ENCODE measurements at regions not wholly inside any gene's neighbourhood (a gene's known extent, or its start where the extent isn't known, plus 50 kb on each side); places are given as distances from the start of the nearest gene placed in this dataset.

GRCh38 chr1:166544561-166544960, 294.7 kb upstream of the POGK start:
- TF ChIP-seq EZH2 (IDR thresholded peaks at IDR 0.05; ENCODE audit: low read length) (no peak), CTCF (optimal IDR thresholded peaks at IDR 0.05 in 1 of 3, IDR thresholded peaks at IDR 0.05 in 1 of 3, conservative IDR thresholded peaks at IDR 0.05 in 1 of 3; ENCODE audit: extremely low read depth in 1 of 3, insufficient read depth in 2 of 3, low read length in 3 of 3) (no peak)
- no peak for FAIRE-seq
- Histone ChIP-seq H3K4me1 (ENCODE audit: control insufficient read depth, extremely low read depth, insufficient read depth, low read length) (no peaks in the 10 kb centered on the region), H3K27ac (ENCODE audit: control insufficient read depth, insufficient read depth, low read length) (no peak overlapping the region), H3K27me3 (ENCODE audit: control insufficient read depth, extremely low read depth, insufficient read depth, low read length) (no peaks in the 10 kb centered on the region), H3K9ac (ENCODE audit: control insufficient read depth, extremely low read depth, insufficient read depth, low read length) (no peak overlapping the region), H3K79me2 (ENCODE audit: control insufficient read depth, insufficient read depth, low read length) (no peaks in the 10 kb centered on the region), H3K36me3 (ENCODE audit: control insufficient read depth in 2 of 2, extremely low read depth in 1 of 2, insufficient read depth in 2 of 2, low read length in 2 of 2) (no peaks in the 10 kb centered on the region), H3K9me3 (ENCODE audit: control insufficient read depth, low read depth, low read length) (no peaks in the 10 kb centered on the region), H4K20me1 (ENCODE audit: control insufficient read depth, extremely low read depth, insufficient read depth, low read length) (no peaks in the 10 kb centered on the region), H2AFZ (ENCODE audit: control insufficient read depth, low read length) (no peak overlapping the region), H3K9me1 (ENCODE audit: control insufficient read depth, extremely low read depth, insufficient read depth, low read length) (no peaks in the 10 kb centered on the region), H3K4me3 (ENCODE audit: control insufficient read depth in 2 of 3, extremely low read depth in 1 of 3, insufficient read depth in 2 of 3, low read depth in 1 of 3, low read length in 3 of 3) (no peak overlapping the region), H3K4me2 (ENCODE audit: control insufficient read depth, extremely low read depth, insufficient read depth, low read depth, low read length) (no peak overlapping the region)
- DNase-seq (ENCODE audit: low read depth, low spot score) = no peak
- dilution Hi-C loops (cut with MboI; ENCODE audit: extremely low pct_ligation_motif_present, low sequenced_read_pairs) = no loop called here

DNA sequence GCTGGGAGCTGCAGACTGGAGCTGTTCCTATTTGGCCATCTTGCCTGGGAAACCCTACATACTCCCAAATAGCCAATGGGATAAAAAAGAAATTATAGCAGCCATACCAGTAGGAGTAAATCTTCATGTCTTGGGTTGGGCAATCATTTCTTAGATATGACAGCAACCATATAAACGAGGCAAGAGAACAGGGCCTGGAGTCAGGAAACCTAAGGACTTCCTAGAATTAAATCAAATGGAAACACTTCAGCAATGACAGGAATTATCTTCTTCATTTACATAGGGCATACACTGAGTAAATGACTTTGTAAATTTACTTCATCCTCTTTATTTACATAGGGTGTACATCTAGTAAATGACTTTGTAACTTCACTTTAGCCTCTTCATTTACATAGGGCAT, 286.6 kb upstream of the POGK start:
- Histone ChIP-seq H3K9me1 (ENCODE audit: control insufficient read depth, extremely low read depth, insufficient read depth, low read length) (no peaks in the 10 kb centered on the region), H3K9me3 (ENCODE audit: control insufficient read depth, low read depth, low read length) (no peaks in the 10 kb centered on the region), H3K79me2 (ENCODE audit: control insufficient read depth, insufficient read depth, low read length) (no peaks in the 10 kb centered on the region), H3K27me3 (ENCODE audit: control insufficient read depth, extremely low read depth, insufficient read depth, low read length) (no peaks in the 10 kb centered on the region), H3K4me3 (ENCODE audit: control insufficient read depth in 2 of 3, extremely low read depth in 1 of 3, insufficient read depth in 2 of 3, low read depth in 1 of 3, low read length in 3 of 3) (no peak overlapping the region), H3K36me3 (ENCODE audit: control insufficient read depth in 2 of 2, extremely low read depth in 1 of 2, insufficient read depth in 2 of 2, low read length in 2 of 2) (no peaks in the 10 kb centered on the region), H3K4me2 (ENCODE audit: control insufficient read depth, extremely low read depth, insufficient read depth, low read depth, low read length) (no peak overlapping the region), H4K20me1 (ENCODE audit: control insufficient read depth, extremely low read depth, insufficient read depth, low read length) (no peaks in the 10 kb centered on the region), H3K27ac (ENCODE audit: control insufficient read depth, insufficient read depth, low read length) (no peak overlapping the region), H3K9ac (ENCODE audit: control insufficient read depth, extremely low read depth, insufficient read depth, low read length) (no peak overlapping the region), H3K4me1 (ENCODE audit: control insufficient read depth, extremely low read depth, insufficient read depth, low read length) (no peaks in the 10 kb centered on the region), H2AFZ (ENCODE audit: control insufficient read depth, low read length) (no peak overlapping the region)
- TF ChIP-seq CTCF (optimal IDR thresholded peaks at IDR 0.05 in 1 of 3, IDR thresholded peaks at IDR 0.05 in 1 of 3, conservative IDR thresholded peaks at IDR 0.05 in 1 of 3; ENCODE audit: extremely low read depth in 1 of 3, insufficient read depth in 2 of 3, low read length in 3 of 3) = no peak
- no peak for FAIRE-seq
- dilution Hi-C loops (cut with MboI; ENCODE audit: extremely low pct_ligation_motif_present, low sequenced_read_pairs) = no loop called here
- DNase-seq (ENCODE audit: low read depth, low spot score) = no peak
